ENCODE measurements at regions not wholly inside any gene's neighbourhood (a gene's known extent, or its start where the extent isn't known, plus 50 kb on each side); places are given as distances from the start of the nearest gene placed in this dataset.

DNA sequence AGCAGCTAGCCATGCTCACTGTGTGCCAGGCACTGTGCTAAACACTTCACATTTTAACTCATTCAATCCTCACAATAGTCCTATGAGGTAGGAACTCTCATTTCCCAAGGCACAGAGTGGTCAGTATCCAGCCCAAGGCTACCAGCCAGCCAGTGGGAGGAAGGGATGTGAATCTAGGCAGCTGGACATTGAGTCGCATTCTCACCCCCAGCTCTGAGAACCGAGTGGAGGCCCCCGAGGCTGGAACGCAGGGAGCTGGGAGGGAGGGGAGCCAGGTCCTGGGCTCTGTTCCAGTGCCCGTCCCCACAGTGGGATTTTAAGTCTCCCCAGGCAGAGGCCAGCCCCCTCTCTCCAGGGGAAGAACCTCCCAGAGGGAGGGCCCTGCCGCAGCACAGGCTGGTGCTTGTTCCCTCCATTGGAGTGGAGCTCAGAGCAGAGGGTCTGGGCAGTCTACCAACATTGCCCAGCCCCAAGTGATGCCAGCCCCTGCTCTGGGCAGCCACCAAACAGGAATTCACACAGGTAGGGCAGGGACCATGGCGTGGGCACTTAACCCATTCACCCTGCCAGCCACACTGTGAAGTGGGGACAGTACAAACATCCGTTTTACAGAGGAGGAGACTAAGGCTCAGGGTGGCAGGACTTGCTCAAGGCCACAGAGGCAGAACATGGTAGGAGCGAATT, 131.3 kb downstream of the CEBPB start:
- peak; percentile 21 for TF ChIP-seq POLR2A (IDR thresholded peaks at IDR 0.05)
- TF ChIP-seq, protein P1, sequence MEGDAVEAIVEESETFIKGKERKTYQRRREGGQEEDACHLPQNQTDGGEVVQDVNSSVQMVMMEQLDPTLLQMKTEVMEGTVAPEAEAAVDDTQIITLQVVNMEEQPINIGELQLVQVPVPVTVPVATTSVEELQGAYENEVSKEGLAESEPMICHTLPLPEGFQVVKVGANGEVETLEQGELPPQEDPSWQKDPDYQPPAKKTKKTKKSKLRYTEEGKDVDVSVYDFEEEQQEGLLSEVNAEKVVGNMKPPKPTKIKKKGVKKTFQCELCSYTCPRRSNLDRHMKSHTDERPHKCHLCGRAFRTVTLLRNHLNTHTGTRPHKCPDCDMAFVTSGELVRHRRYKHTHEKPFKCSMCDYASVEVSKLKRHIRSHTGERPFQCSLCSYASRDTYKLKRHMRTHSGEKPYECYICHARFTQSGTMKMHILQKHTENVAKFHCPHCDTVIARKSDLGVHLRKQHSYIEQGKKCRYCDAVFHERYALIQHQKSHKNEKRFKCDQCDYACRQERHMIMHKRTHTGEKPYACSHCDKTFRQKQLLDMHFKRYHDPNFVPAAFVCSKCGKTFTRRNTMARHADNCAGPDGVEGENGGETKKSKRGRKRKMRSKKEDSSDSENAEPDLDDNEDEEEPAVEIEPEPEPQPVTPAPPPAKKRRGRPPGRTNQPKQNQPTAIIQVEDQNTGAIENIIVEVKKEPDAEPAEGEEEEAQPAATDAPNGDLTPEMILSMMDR (IDR thresholded peaks at IDR 0.05) = no peak
